GM23338 (cell line): ENCODE measurements at regions not wholly inside any gene's neighbourhood (a gene's known extent, or its start where the extent isn't known, plus 50 kb on each side); places are given as distances from the start of the nearest gene placed in this dataset.

Source experiments
- ATAC-seq: fragments of 200-7000 bp; cut with Tn5 transposase; 3 replicates; pipeline ENCODE4 v1.9.1; 2020
- DNase-seq: peaks from one replicate; pipeline ENCODE4 v3.0.0-alpha.2; 2015; ENCODE audit warnings: low spot score
- H2AFZ ChIP-seq: fragments of 200-600 bp; sonication (generic); 2 replicates; pipeline ENCODE4 v1.8.0; 2016; ENCODE audit warnings: antibody characterized with exemption, mild to moderate bottlenecking, moderate library complexity
- H3F3A ChIP-seq: fragments of 200-600 bp; sonication (generic); replicated peaks from 2 replicates; pipeline ENCODE4 v1.8.0; 2017; ENCODE audit warnings: antibody characterized with exemption, mixed run types, low read depth
- H3K27ac ChIP-seq: fragments of 200-600 bp; sonication (generic); 2 replicates; pipeline ENCODE4 v1.6.1; 2016; ENCODE audit warnings: low read depth
- H3K27me3 ChIP-seq: fragments of 200-600 bp; sonication (generic); 2 replicates; pipeline ENCODE4 v1.8.0; 2016; ENCODE audit warnings: mild to moderate bottlenecking, mixed run types, moderate library complexity; ENCODE audit not compliant: insufficient read depth
- H3K36me3 ChIP-seq: fragments of 200-600 bp; sonication (generic); 2 replicates; pipeline ENCODE4 v1.8.0; 2016; ENCODE audit warnings: mild to moderate bottlenecking; ENCODE audit not compliant: insufficient read depth
- H3K4me1 ChIP-seq: fragments of 200-600 bp; sonication (generic); 2 replicates; pipeline ENCODE4 v1.8.0; 2016; ENCODE audit warnings: mild to moderate bottlenecking, moderate library complexity; ENCODE audit not compliant: insufficient read depth
- H3K4me2 ChIP-seq: fragments of 200-600 bp; sonication (generic); 2 replicates; pipeline ENCODE4 v1.7.1; 2017; ENCODE audit warnings: mixed run types
- H3K4me3 ChIP-seq: fragments of 200-600 bp; sonication (generic); 2 replicates; pipeline ENCODE4 v1.6.1; 2016; ENCODE audit warnings: mixed run types
- H3K79me2 ChIP-seq: fragments of 200-600 bp; sonication (generic); replicated peaks from 2 replicates; pipeline ENCODE4 v1.8.0; 2017; ENCODE audit warnings: mild to moderate bottlenecking; ENCODE audit not compliant: insufficient read depth
- H3K9me2 ChIP-seq: fragments of 200-600 bp; sonication (generic); 2 replicates; pipeline ENCODE4 v1.8.0; 2017; ENCODE audit not compliant: insufficient read depth
- H4K20me1 ChIP-seq: fragments of 200-600 bp; sonication (generic); replicated peaks from 2 replicates; pipeline ENCODE4 v1.8.0; 2017; ENCODE audit warnings: mild to moderate bottlenecking; ENCODE audit not compliant: insufficient read depth
- H3K27ac Mint-ChIP-seq: 2 replicates; pipeline ENCODE4 v1.8.0; 2020; ENCODE audit warnings: inconsistent platforms, mild to moderate bottlenecking, moderate library complexity, mixed read lengths
- H3K27me3 Mint-ChIP-seq: 3 replicates; pipeline ENCODE4 v1.8.0; 2022; ENCODE audit warnings: low read depth, mild to moderate bottlenecking, moderate library complexity, mixed read lengths, inconsistent platforms; ENCODE audit not compliant: insufficient read depth, poor library complexity
- H3K36me3 Mint-ChIP-seq: 3 replicates; pipeline ENCODE4 v1.8.0; 2021; ENCODE audit warnings: low read depth, mild to moderate bottlenecking, inconsistent platforms, moderate library complexity, mixed read lengths
- H3K4me1 Mint-ChIP-seq: 3 replicates; pipeline ENCODE4 v1.8.0; 2020; ENCODE audit warnings: mild to moderate bottlenecking, inconsistent platforms, mixed read lengths
- H3K4me3 Mint-ChIP-seq: 3 replicates; pipeline ENCODE4 v1.8.0; 2021; ENCODE audit warnings: moderate library complexity, mild to moderate bottlenecking, inconsistent platforms, mixed read lengths
- H3K9me3 Mint-ChIP-seq: 3 replicates; pipeline ENCODE4 v1.8.0; 2020; ENCODE audit warnings: moderate library complexity, mild to moderate bottlenecking, inconsistent platforms, mixed read lengths
- CREB1 ChIP-seq: fragments of 250-450 bp; sonication (Bioruptor Pico); IDR thresholded peaks from 2 replicates; pipeline ENCODE4 v1.5.0; 2020; ENCODE audit warnings: low read depth, mild to moderate bottlenecking, moderate library complexity
- EZH2 ChIP-seq: fragments of 200-600 bp; sonication (generic); IDR thresholded peaks from one replicate; pipeline ENCODE4 v1.8.0; 2017; ENCODE audit warnings: antibody characterized with exemption, mild to moderate bottlenecking, low read depth; ENCODE audit not compliant: unreplicated experiment
- JUNB ChIP-seq: IDR thresholded peaks from one replicate; pipeline ENCODE4 v1.6.1; 2016; ENCODE audit warnings: antibody characterized with exemption; ENCODE audit not compliant: unreplicated experiment
- NANOG ChIP-seq: IDR thresholded peaks from 2 replicates; pipeline ENCODE4 v1.6.1; 2016; ENCODE audit warnings: antibody characterized with exemption, borderline replicate concordance
- POLR2AphosphoS5 ChIP-seq: IDR thresholded peaks from 2 replicates; pipeline ENCODE4 v1.6.1; 2016; ENCODE audit warnings: antibody characterized with exemption, low read depth
- REST ChIP-seq: IDR thresholded peaks from one replicate; pipeline ENCODE4 v1.6.1; 2018; ENCODE audit warnings: antibody characterized with exemption; ENCODE audit not compliant: unreplicated experiment
- STAT1 ChIP-seq: IDR thresholded peaks from one replicate; pipeline ENCODE4 v1.6.1; 2016; ENCODE audit warnings: antibody characterized with exemption; ENCODE audit not compliant: unreplicated experiment
- ZNF114 ChIP-seq: fragments of 250-450 bp; sonication (Bioruptor Pico); IDR thresholded peaks from 2 replicates; pipeline ENCODE4 v1.5.0; 2020; ENCODE audit warnings: mild to moderate bottlenecking, moderate library complexity
- TF ChIP-seq, protein P1 (sequence below): IDR thresholded peaks from 2 replicates; pipeline ENCODE4 v1.6.1; 2016; ENCODE audit warnings: antibody characterized with exemption
- TF ChIP-seq, protein P2 (sequence below): fragments of 250-450 bp; sonication (Bioruptor Pico); IDR thresholded peaks from 2 replicates; pipeline ENCODE4 v1.5.0; 2020; ENCODE audit warnings: mild to moderate bottlenecking, moderate library complexity

DNA sequence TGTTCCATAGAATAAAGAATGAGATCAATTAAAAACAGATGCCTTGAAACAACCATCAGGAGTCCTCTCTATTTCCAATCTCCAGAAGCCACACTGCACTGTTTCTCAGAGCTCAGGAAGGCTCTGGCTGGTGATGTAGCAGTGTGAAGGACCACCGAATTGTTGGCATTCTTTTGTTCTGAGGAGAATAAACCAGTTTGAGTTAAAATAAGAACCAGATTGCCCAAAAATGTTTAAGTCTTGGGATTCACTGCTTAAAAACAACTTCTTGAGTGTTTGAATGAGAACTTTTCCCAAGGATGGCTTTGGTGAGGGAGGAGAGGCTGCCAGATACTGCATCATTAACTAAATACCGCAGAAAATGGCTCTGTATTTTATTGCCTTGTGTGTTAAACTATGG is 341.2 kb downstream of the C12orf75 start (continued):
- TF ChIP-seq, protein P1, sequence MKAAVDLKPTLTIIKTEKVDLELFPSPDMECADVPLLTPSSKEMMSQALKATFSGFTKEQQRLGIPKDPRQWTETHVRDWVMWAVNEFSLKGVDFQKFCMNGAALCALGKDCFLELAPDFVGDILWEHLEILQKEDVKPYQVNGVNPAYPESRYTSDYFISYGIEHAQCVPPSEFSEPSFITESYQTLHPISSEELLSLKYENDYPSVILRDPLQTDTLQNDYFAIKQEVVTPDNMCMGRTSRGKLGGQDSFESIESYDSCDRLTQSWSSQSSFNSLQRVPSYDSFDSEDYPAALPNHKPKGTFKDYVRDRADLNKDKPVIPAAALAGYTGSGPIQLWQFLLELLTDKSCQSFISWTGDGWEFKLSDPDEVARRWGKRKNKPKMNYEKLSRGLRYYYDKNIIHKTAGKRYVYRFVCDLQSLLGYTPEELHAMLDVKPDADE, result no peak

DNA sequence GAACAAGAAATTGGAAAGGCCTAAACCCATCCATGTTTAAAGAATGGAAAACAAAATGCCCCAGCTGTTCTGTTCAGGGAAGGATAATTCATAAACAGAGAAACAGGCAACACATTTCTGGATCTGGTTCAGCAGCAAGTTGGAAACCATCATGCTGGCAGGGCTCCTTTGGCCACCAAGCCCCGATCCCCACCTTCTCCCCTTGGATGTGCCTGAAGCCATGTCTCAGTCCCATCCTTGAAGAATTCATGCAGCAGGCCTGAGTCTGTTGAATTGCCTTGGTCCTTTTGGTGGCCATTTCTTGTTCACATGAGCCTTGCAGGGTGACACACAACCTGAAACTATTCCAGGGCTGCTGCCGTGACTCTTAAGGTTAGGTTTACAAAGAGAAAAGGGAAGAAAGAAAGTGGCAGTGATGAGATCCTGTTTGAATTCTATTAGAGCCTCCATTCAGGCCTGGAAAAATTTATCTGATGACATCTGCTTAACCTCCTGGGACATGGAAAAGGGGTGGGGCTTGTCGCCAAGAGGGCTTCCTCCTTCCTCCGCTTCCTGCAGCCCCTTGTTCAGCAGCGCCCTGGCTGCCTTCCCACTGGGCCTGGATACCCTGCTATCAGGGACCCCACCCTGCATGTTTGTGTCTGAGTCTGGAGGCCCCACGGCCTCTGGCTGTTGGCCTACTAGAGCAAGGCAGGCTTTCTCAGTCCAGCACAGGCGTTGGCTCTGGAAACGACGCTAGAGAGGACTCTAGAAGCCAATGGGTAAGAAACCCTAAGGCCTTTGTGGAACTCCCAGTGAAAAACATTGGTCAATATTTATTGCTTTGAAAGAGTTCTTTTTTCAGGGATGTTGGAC is 341.9 kb downstream of the C12orf75 start:
- no peak overlapping the region for H3K4me3 Mint-ChIP-seq
- no peak overlapping the region for H3K27ac Mint-ChIP-seq
- Histone ChIP-seq H3K27me3 (no peaks in the 10 kb centered on the region), H3K36me3 (no peaks in the 10 kb centered on the region), H3K27ac (no peak overlapping the region), H3K4me1 (no peaks in the 10 kb centered on the region), H3K4me3 (no peak overlapping the region), H2AFZ (no peak overlapping the region), H4K20me1 (no peaks in the 10 kb centered on the region), H3K9me2 (peaks cover 15% of the 10 kb centered on the region), H3K79me2 (no peaks in the 10 kb centered on the region), H3F3A (no peaks in the 10 kb centered on the region), H3K4me2 (no peak overlapping the region)
- no peaks in the 10 kb centered on the region for H3K36me3 Mint-ChIP-seq
- no peak for ATAC-seq
- H3K27me3 Mint-ChIP-seq, result peaks cover 2% of the 10 kb centered on the region
- no peaks in the 10 kb centered on the region for H3K9me3 Mint-ChIP-seq
- DNase-seq, result no peak
- H3K4me1 Mint-ChIP-seq, result no peaks in the 10 kb centered on the region
- TF ChIP-seq NANOG (no peak), CREB1 (CRISPR knock-in tag) (no peak), JUNB (no peak), ZNF114 (CRISPR knock-in tag) (no peak), POLR2AphosphoS5 (no peak), EZH2 (no peak), REST (no peak), STAT1 (no peak)
- TF ChIP-seq, protein P1, result no peak
- TF ChIP-seq, protein P2, sequence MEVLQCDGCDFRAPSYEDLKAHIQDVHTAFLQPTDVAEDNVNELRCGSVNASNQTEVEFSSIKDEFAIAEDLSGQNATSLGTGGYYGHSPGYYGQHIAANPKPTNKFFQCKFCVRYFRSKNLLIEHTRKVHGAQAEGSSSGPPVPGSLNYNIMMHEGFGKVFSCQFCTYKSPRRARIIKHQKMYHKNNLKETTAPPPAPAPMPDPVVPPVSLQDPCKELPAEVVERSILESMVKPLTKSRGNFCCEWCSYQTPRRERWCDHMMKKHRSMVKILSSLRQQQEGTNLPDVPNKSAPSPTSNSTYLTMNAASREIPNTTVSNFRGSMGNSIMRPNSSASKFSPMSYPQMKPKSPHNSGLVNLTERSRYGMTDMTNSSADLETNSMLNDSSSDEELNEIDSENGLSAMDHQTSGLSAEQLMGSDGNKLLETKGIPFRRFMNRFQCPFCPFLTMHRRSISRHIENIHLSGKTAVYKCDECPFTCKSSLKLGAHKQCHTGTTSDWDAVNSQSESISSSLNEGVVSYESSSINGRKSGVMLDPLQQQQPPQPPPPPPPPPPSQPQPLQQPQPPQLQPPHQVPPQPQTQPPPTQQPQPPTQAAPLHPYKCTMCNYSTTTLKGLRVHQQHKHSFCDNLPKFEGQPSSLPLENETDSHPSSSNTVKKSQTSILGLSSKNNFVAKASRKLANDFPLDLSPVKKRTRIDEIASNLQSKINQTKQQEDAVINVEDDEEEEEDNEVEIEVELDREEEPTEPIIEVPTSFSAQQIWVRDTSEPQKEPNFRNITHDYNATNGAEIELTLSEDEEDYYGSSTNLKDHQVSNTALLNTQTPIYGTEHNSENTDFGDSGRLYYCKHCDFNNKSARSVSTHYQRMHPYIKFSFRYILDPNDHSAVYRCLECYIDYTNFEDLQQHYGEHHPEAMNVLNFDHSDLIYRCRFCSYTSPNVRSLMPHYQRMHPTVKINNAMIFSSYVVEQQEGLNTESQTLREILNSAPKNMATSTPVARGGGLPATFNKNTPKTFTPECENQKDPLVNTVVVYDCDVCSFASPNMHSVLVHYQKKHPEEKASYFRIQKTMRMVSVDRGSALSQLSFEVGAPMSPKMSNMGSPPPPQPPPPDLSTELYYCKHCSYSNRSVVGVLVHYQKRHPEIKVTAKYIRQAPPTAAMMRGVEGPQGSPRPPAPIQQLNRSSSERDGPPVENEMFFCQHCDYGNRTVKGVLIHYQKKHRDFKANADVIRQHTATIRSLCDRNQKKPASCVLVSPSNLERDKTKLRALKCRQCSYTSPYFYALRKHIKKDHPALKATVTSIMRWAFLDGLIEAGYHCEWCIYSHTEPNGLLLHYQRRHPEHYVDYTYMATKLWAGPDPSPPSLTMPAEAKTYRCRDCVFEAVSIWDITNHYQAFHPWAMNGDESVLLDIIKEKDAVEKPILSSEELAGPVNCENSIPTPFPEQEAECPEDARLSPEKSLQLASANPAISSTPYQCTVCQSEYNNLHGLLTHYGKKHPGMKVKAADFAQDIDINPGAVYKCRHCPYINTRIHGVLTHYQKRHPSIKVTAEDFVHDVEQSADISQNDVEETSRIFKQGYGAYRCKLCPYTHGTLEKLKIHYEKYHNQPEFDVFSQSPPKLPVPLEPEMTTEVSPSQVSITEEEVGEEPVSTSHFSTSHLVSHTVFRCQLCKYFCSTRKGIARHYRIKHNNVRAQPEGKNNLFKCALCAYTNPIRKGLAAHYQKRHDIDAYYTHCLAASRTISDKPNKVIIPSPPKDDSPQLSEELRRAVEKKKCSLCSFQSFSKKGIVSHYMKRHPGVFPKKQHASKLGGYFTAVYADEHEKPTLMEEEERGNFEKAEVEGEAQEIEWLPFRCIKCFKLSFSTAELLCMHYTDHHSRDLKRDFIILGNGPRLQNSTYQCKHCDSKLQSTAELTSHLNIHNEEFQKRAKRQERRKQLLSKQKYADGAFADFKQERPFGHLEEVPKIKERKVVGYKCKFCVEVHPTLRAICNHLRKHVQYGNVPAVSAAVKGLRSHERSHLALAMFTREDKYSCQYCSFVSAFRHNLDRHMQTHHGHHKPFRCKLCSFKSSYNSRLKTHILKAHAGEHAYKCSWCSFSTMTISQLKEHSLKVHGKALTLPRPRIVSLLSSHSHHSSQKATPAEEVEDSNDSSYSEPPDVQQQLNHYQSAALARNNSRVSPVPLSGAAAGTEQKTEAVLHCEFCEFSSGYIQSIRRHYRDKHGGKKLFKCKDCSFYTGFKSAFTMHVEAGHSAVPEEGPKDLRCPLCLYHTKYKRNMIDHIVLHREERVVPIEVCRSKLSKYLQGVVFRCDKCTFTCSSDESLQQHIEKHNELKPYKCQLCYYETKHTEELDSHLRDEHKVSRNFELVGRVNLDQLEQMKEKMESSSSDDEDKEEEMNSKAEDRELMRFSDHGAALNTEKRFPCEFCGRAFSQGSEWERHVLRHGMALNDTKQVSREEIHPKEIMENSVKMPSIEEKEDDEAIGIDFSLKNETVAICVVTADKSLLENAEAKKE (CRISPR knock-in tag), result no peak
